HTR-8/SVneo (cell line): ENCODE measurements at regions not wholly inside any gene's neighbourhood (a gene's known extent, or its start where the extent isn't known, plus 50 kb on each side); places are given as distances from the start of the nearest gene placed in this dataset.

Experiments
- DNase-seq: peaks from one replicate; pipeline ENCODE4 v3.0.0; 2011; ENCODE audit warnings: low spot score, mixed read lengths; ENCODE audit not compliant: insufficient read length
- FAIRE-seq: peaks from 2 replicates; lab custom pipeline; 2011; peaks lifted over from hg19 to GRCh38; lab: Jason Lieb, UNC

DNA sequence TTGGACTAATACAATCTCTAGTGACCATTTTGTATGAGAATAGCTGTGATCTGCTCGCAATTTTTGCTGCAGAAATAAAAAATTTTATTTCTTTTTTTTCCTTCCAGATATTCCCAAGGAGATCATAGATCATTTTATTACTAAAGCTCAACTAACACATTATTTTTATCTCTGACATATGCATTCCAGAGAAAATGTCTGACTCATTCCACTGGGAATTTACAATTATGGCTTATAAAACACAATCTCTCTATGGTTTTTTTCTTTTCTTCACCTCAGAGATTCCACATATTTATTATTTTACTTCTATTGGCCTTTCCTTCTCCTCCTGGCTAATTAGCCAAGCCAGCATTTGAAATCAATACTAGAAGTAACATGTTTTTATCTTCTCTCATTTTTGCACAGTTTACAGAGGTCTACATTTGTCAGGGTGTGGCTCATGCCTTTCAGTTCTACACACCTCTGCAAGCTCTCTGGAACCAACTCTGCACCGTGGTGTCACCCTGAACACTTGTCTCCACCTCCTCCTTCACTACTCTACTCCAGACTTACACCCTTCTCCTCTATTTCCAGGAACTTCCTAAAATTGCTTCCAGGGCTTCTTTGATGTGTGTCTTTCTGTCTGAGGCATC lies 59.8 kb upstream of the GPM6A start:
- FAIRE-seq, result peak; percentile 69
- DNase-seq, result peak; percentile 34

DNA sequence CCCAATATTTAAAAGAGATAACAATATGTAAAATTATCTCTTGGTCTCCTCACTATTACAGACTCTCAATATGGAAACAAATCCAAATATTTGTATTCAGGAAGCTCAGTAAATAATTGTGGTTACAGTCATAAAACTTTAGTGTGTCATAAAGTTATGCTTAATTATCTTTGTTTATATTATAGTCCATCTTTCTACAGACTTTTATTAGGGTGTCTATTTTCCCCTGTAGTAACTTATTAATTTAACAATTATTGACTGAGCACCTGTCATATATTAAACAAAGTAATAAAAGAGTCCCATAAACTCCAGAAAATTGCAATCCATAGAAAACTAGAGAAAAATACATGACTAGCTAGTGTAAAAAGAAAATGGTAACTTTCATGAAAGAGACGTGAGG lies 61.6 kb upstream of the GPM6A start:
- FAIRE-seq (no peak), DNase-seq (no peak)

DNA sequence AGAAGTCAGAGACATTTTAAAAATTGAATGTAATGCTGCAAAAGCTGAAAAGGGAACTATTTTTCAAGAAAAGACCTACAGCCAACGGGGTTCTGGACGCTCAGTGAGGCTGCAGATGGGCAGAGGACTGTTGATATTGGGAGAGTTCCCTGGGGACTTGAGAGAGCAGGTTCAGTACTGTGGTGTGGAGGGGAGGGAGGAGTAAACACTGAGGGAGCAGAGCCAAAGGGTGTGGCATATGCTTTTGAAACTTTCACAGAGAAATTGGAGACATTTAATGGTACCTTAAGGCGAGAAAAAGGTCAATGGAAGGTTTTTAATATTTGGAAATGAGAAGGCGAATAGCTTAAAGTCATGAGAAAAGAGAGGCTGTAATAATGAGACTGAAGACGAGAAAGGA lies 62.2 kb upstream of the GPM6A start:
- FAIRE-seq (no peak), DNase-seq (no peak)

DNA sequence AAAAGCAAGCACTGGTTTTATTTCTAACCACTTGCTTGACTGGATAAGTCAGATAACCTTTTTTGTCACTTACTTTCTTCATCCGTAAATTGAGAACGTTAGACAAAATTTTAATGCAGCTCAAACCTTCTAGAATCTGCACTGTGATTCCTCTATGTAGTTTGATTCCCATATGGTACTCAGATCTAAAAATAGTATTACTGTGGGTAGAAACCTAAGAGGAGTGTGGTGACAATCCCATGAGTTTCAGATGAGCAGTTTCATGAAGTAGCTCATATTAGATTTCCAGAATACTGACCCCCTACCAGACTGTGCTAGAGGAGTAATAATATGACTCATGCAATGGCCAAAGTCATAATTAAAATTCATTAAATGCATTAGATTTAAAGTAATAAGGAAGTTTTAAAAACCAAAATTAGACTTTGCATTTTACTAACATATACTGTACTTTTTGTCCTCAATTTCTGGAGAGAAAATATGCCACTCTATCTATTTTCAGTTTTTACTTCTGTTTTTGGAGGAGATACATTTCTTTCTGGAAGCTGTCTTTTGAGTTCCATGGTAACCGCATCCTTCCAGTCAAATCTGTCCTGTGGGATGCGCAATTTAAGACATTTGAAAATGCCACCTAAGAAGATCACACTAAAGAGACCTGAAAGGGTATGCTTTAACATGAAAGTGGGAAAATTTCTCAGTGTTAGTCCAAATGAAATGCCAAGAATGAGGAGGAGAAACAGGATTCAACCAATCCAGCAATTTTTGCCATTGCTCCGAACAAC lies 64.1 kb upstream of the GPM6A start:
- FAIRE-seq (no peak), DNase-seq (no peak)

DNA sequence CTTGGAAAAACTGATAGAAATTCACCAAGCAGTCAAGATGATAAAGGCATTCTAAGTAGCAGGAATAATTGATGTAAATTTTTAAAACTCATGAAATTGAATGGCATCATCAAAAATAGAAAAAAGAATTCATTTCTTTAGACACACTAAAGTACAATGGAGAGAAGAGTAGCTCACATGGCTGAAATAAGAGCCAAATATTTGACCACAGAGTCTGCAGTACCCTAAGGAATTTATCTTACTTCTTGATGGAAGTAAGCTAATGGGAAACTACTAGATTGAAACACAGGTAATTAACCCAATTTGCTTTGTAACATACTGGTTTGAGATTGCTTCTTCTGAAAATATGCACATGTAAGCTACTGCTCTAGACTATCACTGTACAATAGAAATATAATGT lies 70.8 kb upstream of the GPM6A start:
- peak; percentile 13 for DNase-seq
- FAIRE-seq, result no peak

DNA sequence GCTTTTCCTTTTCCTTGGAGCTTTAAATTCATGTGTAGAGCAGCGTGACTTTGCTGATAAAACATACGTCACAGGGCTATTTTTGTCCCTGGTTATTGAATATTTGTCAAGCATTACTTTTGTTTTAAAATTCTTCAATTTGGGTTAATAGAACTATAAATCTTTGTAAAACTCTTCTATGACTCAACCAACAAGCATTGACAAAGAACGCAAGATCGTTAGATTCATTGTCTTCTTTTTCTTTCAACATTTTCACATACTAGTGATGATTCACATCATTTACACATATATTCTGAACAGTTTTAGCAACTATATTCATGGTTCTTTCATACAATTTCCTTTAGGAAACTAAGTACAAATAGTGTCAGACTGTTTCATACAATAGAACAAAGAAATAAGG lies 72.0 kb upstream of the GPM6A start:
- DNase-seq, result peak; percentile 20
- FAIRE-seq, result no peak

DNA sequence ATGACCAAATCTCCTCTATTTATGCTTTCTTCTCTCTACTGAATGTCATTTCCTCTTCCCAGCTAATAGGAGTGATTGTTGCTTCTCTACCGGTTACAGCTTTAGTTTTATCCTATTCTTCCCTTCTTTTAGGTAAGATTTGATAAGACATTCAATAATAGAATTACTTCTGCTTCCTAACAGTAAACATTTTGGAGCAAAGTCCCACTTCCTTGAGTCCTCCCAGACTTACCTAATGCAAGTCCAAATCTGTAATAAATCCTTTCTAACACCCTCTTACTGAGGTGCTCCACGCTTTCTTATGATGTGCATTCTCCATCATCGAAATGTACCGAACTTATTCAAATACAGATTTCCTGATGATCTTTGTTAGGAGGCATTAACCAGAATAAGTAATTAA lies 79.2 kb upstream of the GPM6A start:
- DNase-seq, result no peak
- no peak for FAIRE-seq

DNA sequence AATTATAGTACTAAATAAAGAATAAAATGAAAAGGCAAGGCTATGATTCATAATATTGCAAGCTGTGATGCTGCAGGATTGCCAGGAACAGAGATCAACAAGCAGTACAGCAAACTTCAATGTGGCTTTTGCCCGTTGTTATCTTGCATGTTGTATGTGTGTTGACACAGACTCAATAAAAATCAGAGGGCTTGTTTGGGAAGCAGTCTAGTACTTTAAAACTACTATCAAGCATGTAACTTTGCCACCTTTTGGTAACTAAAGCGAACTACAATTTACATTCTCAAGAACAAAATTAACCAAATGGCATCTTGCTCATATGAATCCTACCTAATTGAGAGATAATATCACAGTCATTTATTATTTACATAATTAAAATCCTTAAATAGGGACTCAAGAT lies 79.8 kb upstream of the GPM6A start:
- FAIRE-seq (no peak), DNase-seq (peak; percentile 31)

DNA sequence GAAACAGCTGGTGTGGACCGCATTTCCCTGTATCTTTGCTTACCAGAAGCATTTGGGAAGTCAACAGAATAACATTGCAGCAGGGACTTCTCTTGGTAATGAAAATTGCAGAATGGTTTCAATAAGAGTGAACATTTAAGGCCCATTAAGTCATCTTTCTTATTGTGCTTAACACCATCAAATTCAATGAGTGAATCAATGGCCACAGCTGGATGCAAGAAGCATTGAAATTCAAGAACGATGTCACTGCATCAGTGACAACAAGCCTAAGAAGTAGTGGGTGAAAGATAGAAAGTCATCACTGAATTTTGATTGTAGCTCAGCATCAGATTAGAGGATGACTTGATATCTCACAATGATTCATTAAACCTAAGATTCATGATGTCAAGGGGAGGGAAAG lies 93.9 kb upstream of the GPM6A start:
- FAIRE-seq (no peak), DNase-seq (no peak)

DNA sequence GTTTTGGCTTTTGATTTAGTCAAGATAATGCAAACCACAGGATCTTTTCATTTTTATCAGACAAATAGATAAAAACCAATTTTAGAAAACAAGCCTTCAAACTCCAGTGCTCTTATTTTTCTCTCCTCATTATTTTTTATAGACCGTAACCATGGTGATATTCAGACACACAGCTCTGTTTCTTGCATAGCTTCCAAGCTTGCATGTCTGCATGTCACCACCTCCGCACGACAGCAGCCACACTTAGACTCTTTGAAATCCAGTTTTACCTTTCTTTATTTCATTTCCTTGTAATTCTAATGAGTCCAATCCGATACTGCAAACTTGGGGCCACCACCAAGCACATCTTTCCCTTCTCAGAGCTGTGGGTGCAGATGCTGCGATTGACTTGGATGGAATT lies 94.3 kb upstream of the GPM6A start:
- FAIRE-seq (no peak), DNase-seq (no peak)

DNA sequence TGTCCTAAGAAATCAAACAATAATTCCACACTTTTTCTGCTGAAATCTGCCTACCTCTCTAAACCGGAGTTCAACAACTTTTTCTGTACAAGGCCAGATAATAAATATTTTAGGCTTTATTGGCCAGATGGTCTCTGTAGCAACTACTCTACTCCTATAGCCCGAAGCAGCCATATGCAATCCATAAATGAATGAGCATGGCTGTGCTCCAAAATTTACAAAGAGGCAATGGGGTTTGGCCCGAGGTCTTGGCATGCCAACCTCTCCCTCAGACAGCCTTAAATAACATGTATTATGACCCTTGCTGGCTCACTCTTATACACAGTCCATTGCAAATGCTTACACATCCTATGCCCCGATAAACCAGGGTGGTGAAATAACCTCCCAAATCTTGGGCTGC lies 98.6 kb upstream of the GPM6A start:
- no peak for DNase-seq
- FAIRE-seq, result no peak

DNA sequence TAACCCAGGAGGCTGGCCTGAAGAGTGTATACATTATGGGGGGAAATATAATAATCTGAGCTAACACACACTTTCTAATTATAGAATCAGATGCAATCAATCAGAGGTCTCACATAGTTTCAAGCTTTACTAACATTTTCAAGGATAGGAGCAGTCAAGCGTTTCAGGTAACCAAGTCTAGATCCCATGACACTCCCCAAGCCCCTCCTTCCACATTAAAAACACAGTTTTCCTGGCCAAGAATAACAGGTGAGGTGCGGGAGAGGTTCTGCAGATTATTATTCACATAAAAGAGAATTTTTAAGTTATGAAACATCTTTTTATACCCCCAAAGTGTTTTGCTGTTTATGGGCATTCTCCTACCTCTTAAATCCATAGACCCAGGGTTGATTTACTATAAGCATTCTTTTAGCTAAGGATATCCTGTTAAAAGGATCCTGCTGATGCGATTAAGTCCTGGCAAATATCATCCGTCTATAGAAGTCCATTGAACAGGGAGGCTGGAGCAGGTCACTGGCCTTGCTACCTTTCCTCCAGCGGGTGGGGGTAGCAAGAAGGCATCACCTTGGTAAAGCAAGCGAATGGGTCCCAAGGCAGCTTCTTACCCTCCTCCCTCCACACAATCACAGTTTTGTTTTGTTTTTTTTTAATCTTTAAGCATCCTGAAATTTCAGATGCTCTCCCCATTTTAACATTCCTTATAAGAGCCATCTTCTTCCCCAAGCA lies 104.7 kb upstream of the GPM6A start:
- FAIRE-seq (no peak), DNase-seq (no peak)

DNA sequence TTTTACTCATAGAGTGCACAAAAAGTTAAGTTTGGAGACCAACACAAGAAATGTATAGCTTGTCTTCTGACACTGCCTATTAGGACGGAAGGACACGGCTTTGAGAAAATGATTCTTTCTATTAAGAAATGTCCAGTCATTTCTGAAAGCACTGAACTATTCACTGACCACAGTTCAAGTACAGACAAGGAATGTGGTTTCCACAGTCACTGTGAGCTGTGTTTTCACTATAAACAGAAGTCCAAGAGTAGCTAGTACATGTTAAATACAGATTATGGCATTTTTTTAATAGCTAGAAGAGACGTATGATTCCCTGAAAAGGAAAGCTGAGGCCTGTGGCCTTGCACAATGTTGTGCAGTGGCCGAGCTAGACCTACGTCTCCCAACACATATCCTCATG lies 115.1 kb upstream of the GPM6A start:
- FAIRE-seq, result no peak

DNA sequence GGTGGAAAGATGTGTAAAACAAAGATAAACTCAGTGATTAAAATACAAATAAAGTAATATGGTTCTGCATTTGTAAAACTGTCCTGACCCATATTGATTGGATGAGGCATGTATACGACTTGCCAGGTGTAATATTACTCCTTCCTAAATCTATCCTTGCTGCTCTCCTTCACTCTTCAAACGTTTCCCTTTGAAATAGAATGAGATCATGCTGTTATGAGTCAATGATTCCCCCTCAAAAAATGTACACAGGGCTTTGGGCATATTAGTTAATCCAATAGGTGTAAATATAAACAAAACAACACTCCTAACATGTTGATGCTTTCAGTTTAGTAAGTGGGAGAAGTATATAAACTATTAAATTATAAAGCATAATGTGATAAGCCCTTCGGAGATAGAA lies 117.4 kb upstream of the GPM6A start:
- DNase-seq (peak; percentile 7), FAIRE-seq (no peak)

More for the DNA sequence above, 115.1 kb upstream of the GPM6A start:
- no peak for DNase-seq

DNA sequence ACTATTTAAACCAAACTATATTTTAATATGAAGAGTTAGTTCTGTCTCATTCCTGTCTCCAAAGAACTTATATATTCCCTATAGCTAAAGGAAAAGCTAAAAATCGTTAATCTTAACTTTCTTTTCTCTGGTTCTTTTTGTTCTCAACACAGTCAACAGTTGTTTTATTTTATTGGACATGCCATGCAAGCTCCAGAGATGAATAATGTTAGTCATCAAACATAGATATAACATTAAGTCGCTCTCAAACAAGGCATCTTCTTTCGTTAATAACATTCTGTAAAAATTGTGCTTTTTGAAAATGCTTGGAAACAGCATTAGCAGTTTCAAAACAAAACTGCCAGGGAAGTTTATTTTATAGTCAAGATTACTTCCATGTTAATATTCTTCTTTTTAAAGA lies 117.9 kb upstream of the GPM6A start:
- no peak for FAIRE-seq

DNA sequence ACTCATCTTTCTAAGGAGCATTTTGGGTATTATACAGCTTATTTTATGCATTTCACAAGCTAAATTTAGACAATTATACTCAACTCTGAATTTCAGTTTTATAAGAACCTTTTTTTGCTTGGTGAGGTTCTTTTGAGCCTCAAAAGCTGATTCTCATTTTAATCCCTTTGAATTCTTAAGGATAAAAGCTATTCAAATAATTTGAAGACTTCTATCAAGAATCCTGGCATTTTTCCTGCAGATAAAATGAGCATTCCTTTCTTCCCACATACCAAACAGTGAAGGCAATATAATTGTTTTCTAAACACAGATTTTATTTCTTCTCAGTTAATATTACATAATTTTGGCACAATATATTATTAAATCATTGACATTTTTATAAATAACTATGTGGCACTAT lies 118.4 kb upstream of the GPM6A start:
- DNase-seq (no peak), FAIRE-seq (no peak)

More for the DNA sequence above, 117.9 kb upstream of the GPM6A start:
- DNase-seq, result no peak

DNA sequence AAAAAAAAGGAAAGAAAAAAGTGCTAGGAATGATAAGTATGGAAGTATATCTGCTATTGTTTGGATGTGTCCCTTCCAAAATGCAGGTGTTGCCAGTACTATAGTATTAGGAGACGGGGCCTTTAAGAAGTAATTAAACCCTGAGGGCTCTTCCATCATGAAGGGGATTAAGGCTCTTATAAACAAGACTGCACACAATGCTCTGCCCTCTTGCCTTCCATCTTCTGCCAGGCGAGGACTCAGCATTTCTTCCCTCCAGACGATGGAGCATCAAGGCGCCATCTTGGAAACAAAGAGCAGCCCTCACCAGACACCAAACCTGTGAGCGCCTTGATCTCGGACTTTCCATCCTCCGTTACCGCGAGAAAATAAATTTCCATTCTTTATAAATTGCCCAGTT lies 120.1 kb upstream of the GPM6A start:
- DNase-seq, result no peak
- FAIRE-seq, result no peak

DNA sequence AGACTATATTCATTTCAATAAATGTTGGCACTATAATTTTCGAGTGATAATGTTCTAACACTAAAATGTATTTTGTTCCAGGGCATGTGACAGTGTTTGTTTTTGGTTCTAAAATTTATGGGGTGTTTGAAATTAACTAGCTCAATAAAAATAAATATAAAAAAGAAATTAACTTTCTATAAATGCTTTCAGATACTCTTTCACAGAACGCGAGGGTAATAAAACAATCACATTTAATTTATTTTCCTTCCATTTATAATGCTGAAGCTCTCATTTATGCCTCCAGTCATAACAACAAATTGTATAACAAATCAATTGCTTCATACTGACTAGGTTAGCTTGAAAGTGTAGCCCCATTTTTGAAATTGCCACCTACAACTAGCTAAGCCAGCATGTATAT lies 122.4 kb upstream of the GPM6A start:
- no peak for FAIRE-seq
- DNase-seq, result no peak

DNA sequence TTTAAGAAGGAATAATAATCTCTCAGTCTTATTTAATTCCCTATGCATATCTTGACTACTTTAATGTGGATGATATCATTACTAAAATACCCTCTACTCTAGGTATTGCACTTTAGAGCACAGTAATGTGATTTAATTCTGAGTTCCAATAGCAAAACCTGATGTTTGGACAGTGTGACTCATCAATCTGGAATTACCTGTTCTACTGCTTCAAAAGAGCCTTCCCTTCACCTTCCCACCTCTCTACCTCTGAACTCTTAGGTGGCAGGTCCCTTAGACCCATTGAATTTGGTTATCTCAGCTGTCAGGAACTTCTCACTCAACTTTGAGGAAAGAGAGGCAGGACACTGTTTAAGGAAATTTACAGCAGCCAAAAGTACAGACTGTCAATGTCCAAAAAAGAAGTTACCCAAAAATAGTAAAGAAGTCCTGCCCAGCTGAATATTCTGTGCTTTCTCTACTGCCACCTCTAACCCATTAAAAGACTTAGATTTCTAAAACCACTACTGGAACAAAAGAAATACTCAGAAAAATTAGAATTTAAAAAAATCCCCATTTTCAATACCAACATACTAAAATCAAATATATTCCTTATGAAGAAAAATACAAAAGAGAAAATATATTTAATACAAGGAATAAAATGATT lies 123.1 kb upstream of the GPM6A start:
- no peak for FAIRE-seq
- DNase-seq, result no peak

DNA sequence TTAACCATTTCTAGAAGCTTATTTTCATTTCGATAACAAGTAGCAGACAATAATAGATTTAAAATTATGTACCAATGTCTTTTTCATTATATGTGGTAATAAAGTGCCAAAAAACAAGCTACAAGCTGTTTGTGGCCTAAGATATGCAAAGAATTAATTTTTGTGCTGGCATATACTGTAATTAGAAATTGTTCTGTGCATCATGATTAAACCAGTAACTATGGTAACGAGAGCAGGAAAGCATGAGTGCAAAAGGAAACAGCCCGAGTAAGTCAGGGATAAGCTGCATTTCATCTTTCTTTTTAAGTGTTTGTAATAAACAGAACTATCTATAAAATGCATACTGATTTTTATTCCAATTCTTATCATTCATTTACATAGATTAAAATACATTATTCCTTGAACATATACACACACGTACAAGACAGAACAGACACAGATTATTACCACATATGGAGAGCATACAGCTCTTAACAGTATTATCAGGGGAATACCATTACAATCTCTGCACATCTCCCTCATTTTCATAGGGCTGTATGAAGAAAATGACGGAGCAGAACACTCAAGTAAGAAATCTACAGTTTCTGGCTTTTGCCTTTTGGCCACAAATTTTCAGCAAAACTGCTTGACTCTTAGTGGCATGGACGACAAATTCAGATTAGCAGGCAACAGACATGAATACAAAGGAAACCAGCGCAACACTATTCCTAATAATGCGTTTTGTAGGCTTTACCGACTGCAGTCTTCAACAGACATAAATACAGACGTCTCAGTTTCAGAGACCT lies 121.3 kb upstream of the WDR17 start:
- FAIRE-seq (no peak), DNase-seq (no peak)
